ENCODE measurements at regions not wholly inside any gene's neighbourhood (a gene's known extent, or its start where the extent isn't known, plus 50 kb on each side); places are given as distances from the start of the nearest gene placed in this dataset.
"Not testable (repeated sequence)": the region's sequence is repeated elsewhere in the genome, so short reads cannot be mapped to it uniquely, and the experiment has no call there.

DNA sequence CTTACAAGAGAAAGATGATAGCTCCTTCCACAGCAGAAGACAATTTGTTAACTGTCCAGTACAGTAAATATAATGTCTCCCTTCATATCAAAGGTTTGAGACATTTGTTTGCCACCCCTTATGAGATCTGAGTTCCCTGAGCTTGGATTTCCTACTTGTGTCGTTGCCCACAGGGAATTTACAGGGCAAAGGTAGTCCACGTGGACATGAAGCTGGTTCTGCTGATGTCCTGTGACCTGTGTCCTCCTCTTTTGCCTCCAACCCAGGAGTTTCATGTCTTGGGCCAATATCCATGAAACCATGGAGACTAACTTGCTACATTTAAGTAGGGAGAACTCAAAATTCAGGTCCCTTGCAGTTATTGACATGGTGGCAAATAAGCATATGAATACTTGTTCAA is 172.2 kb upstream of the KCTD7 start:
- not testable (repeated sequence) for DNase-seq (ENCODE audit: low read depth in 1 of 2, low spot score in 1 of 2)

DNA sequence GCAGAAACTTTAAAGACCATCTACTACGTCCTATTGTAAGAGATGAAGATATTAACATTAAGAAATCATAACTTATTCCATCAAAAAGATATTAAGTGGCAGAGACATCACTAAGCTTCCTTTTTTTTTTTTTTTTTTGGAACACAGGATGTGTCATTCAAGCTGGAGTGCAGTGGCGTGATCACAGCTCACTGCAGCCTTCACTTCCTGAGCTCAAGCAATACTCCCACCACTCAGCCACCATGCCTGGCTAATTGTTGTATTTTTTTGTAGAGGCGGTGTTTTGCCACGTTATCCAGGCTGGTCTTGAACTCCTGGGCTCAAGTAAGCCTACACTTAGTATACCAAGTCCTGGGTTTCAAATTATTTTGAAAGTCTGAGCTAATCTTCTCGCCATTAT is 169.7 kb upstream of the KCTD7 start:
- DNase-seq (ENCODE audit: low read depth in 1 of 2, low spot score in 1 of 2), result not testable (repeated sequence)

DNA sequence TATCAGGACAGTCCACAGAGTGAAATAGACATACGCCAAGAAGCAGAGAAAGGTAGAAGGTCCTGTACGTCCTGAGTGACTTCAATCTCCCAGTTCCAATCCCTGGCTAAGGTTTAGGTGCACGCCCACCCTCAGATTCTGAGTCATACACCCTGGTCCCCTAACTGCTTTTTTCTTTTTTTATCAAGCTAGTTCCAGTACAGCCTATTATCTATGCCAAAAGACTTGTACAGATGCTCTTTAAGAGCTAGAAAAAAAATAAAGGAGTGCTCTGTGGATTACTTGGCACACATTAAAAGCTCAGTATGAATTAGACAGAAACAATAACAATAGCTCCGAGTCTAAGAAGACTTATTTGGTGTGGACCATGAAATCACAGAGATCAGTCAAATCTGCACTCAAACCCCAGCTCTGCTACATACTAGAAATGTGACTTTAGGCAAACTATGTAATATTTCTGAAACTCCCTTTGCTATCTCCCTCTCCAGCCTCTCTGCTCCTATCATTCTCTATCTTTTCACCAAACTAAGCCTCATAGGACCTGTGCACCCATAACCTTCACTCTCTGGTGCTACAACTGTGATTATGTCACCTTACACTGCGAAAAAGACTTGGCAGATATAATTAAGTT is 168.8 kb upstream of the KCTD7 start:
- DNase-seq (ENCODE audit: low read depth in 1 of 2, low spot score in 1 of 2), result not testable (repeated sequence)

DNA sequence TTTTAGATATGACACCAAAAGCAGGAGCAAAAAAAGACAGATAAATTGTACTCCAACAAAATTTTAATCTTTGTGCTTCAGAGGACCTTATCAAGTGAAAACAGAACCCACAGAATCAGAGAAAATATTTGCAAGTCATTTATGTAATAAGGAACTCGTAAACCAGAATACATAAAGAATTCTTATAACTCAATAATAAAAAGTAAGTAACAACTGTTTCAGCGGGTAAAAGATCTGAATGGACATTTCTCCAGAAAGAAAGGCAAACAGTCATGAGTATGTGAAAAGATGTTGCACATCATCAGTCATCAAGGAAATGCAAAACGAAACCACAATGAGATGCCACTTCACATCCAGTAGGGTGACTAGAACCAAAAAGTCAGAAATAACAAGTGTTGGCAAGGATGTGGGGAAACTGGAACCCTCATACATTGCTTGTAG is 167.7 kb upstream of the KCTD7 start:
- DNase-seq (ENCODE audit: low read depth in 1 of 2, low spot score in 1 of 2), result no peak

DNA sequence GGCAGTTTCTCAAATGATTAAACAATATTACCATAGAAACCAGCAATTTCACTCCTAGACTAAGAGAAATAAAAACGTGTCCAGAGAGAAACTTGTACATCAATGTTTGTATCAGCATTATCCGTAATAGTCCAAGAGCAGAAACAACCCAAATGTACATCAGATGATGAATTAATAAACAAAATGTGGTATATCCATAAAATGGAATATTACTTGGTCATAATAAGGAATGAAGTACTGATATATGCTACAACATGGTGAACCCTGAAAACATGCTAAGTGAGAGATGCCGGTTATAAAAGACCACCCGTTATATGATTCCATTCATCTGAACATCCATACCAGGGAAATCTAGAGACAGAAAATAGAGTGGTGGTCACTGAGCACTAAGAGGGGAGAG is 167.3 kb upstream of the KCTD7 start:
- DNase-seq (ENCODE audit: low read depth in 1 of 2, low spot score in 1 of 2), result not testable (repeated sequence)

DNA sequence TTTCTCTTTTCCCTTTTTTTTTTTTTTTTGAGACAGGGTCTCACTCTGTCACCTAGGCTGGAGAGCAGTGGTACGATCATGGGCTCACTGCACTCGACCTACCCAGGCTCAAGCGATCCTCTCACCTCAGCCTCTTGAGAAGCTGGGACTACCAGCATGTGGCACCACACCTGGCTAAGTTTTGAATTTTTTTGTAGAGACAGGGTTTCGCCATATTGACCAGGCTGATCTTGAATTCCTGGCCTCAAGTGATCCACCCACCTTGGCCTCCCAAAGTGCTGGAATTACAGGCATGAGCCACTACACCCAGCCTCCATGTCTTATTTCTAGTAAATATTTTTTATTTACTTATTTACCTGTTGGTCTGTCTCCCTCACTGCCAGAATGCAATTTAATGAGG is 165.8 kb upstream of the KCTD7 start:
- not testable (repeated sequence) for DNase-seq (ENCODE audit: low read depth in 1 of 2, low spot score in 1 of 2)

DNA sequence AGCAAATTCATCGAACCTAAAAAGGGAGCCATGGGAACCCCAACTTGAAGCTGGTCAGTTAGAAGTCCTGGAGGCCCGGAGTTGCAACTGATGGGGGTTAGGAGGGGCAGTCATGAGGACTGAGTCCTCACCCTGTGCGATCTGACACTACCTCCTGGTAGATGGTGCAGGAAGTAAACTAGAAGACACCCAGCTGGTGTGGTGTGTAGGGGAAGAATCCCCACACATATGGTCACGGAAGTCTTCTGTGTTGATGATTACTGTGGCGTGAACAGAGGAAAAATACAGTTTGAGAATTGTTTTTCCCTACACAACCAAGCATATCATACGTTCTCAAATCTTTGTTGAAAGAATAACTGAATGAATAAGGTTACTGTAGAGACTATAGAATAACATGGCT is 164.6 kb upstream of the KCTD7 start:
- no peak for DNase-seq (ENCODE audit: low read depth in 1 of 2, low spot score in 1 of 2)

DNA sequence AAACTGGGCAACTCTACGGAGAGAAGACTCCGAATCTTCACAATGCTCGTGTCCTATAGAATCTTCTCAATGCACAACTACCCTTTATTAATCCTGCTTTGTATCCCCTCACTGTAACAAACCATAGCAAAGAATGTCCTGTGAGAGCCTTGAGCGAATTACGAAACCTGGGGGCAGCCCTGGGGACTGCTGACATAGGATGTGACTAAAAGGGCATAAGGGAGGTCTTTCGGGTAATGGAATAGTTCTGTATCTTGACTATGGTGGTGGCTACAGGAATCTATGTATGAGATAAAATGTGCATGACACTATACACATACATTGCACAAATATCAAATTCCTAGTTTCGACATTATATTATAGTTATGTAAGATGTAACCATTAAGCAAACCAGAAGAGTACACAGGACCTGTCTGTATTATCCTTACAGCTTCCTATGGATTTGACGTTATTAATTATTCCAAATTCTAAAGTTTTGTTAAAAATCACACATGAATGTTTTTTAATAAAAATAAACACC is 162.5 kb upstream of the KCTD7 start:
- no peak for DNase-seq (ENCODE audit: low read depth in 1 of 2, low spot score in 1 of 2)

DNA sequence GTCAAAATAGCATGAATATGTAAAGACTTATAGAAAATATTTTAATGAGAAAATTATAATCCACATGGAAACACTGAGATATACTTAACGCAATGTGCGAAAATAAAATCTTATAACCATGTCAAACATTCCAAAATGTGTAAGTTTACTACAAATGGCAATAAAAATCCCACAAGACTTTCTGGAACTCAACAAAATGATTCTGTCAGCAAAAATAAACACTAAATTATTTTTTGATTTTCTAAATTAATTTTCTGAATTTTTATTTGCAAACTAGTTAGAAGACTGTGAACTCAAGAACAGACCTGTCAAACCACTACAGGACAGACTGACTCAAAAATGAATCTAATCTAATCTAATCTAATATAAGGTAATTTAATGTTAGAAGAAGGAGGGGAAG is 160.8 kb upstream of the KCTD7 start:
- no peak for DNase-seq (ENCODE audit: low read depth in 1 of 2, low spot score in 1 of 2)

DNA sequence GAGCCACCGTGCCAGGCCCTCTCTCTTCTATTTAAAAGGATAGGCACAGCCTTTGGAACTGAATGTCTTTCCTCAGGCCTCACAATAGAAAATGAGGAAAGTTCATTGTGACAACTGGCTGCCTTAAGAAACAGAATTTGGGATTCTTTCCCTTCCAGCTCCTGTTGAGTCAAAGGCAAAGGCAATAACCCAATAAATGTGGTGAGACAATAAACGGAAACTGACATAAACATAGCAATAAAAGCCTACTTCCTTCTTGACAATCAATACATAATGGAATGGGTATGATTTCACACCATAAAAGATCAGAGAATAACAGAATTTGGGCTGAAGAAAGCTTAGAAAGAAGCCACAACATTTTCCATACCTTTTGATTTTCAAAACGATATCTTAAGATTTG is 155.6 kb upstream of the KCTD7 start:
- DNase-seq (ENCODE audit: low read depth in 1 of 2, low spot score in 1 of 2), result not testable (repeated sequence)

DNA sequence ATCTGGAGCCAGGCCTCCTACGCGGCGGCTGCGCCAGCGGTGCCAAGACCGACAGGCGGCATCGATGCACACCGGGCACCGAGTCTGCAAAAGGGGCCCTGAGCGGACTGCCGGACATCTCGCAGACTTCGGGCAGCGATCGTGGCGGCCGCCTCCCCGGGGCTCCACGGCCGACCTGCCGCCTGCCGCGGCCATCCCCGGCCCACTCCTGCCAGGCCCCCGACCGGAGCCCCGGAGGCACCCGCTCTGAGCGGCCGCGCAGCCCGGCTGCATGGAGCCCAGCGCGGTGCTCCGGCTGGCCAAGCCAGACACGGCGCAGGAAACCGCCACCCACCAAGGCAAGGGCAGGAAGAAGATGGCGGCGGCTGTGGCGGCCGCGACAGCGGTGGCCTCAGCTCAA is 154.2 kb upstream of the KCTD7 start:
- DNase-seq (ENCODE audit: low read depth in 1 of 2, low spot score in 1 of 2), result no peak

DNA sequence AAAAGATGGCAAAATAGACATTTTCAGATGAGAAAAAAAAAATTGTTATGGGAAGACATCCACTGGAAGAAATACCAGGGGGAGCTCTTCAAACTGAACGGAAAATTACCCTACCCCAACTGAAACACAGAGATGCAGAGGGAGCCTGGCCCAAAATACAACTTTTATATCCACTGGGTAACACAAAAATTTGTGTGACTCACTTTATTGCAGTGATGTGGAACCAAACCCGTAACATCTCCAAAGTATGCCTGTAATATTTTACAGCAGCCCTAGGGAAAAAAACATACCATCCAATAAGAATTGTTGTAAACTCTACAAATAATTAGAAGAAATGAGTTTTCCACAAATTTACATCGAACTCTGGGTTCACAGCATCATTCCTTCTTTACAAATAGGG is 152.6 kb upstream of the KCTD7 start:
- not testable (repeated sequence) for DNase-seq (ENCODE audit: low read depth in 1 of 2, low spot score in 1 of 2)

DNA sequence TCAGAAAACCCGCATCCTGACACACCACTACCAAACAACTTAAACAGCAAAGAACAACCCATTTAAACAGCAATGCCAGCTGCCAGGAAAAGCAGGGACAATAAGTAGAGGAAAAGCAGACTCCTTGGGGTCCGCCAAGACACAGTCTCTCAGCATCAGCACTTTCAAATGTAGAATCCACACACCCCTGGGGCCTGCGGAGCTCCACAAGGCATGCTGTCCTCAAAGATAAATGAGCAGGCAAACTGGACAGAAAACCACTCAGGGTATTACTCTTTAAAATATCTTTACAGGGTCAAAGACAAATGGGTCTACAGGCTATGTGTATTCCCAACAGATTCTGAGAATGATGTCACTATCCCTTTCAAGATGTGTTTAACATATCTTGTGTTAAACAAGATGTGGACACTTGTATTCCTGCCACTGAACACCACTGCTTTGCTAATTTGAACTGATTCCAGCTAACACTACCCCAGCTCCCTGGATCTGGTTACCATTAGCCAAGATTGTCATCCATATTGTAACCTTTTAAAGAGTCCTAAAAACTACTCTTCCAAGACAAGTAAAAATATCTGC is 150.8 kb upstream of the KCTD7 start:
- DNase-seq (ENCODE audit: low read depth in 1 of 2, low spot score in 1 of 2), result not testable (repeated sequence)

DNA sequence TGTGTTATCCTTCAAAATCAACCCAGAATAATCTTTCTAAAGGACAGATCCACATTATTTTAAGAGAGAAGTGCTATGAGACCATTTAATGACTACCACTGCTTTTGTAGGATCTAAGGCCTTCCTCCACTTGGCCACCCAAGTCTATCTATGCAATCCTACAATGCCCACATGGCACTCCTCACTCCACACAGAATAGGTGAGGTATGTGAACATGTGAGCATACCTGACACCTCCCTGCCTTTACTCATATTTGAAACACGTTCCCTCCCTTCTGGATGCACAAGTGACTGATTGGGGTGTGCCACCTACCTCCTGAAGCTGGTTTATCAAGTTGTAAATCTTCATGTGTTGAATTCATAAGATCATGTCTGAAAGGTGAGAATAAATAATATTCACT is 147.5 kb upstream of the KCTD7 start:
- DNase-seq (ENCODE audit: low read depth in 1 of 2, low spot score in 1 of 2), result not testable (repeated sequence)

DNA sequence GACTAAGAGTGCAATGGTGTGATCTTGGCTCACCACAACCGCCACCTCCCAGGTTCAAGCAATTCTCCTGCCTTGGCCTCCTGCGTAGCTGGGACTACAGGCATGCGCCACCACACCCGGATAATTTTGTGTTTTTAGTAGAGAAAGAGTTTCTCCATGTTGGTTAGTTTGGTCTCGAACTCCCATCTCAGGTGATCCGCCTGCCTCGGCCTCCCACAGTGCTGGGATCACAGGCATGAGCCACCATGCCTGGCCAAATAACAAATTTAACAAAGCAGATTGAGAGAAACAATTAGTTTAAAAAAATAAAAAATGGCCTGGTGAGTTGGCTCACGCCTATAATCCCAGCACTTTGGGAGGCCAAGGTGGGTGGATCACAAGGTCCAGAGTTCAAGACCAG is 139.6 kb upstream of the KCTD7 start:
- not testable (repeated sequence) for DNase-seq (ENCODE audit: low read depth in 1 of 2, low spot score in 1 of 2)

DNA sequence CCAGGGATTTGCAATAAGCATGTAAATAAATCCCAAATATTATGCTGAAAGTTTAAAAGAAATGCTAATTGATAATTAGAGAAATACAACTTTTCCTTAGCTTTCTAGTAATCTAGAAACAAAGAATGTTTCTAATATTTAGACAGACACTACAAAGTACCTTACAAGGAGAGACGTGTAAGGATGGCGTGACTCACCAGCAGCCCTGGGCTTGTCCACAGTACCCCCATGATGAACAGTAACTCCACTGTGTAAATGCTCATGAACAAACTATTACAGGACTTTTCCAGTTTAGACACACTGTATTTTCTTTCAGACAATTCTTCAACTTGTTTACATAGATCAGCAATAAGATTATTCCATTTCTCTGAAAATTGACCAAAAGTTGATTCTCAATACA is 138.9 kb upstream of the KCTD7 start:
- DNase-seq (ENCODE audit: low read depth in 1 of 2, low spot score in 1 of 2), result not testable (repeated sequence)

DNA sequence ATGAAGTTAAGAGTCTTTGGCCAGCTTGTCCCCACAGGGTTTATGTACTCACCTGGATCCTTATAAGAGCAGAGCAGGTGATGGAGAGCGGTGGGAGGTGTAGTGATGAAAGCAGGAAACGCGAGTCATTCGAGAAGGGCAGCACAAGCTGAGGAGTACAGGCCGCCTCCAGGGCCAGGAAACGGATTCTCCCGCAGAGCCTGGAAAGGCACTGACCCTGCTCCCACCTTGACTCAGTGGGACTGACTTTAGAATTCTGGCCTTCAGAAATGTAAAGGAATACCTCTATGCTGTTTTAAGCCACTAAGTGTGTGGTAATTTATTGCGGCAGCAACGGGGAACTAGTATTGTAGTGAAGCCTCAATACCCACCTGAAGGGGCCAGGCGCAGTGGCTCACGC is 137.7 kb upstream of the KCTD7 start:
- not testable (repeated sequence) for DNase-seq (ENCODE audit: low read depth in 1 of 2, low spot score in 1 of 2)

DNA sequence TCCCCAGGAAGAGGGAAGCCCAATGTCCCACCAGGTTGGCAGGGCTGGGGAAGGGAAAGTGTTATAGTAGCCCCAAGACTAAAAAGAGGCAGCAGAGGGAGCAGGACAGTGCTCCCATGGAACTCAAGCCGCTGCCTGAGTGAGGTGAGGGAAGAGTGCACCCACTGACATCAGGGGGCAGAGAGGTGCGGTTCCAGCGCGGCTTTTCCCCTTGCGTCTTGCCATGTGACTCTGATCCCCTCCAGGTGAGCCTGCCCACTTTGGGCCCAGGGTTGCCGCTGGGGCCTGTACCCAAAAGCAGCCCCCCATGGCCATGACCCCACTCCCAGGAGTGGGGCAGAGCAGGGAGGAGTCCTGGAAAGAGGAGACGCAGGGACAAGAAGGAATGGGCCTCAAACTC is 136.3 kb upstream of the KCTD7 start:
- not testable (repeated sequence) for DNase-seq (ENCODE audit: low read depth in 1 of 2, low spot score in 1 of 2)

DNA sequence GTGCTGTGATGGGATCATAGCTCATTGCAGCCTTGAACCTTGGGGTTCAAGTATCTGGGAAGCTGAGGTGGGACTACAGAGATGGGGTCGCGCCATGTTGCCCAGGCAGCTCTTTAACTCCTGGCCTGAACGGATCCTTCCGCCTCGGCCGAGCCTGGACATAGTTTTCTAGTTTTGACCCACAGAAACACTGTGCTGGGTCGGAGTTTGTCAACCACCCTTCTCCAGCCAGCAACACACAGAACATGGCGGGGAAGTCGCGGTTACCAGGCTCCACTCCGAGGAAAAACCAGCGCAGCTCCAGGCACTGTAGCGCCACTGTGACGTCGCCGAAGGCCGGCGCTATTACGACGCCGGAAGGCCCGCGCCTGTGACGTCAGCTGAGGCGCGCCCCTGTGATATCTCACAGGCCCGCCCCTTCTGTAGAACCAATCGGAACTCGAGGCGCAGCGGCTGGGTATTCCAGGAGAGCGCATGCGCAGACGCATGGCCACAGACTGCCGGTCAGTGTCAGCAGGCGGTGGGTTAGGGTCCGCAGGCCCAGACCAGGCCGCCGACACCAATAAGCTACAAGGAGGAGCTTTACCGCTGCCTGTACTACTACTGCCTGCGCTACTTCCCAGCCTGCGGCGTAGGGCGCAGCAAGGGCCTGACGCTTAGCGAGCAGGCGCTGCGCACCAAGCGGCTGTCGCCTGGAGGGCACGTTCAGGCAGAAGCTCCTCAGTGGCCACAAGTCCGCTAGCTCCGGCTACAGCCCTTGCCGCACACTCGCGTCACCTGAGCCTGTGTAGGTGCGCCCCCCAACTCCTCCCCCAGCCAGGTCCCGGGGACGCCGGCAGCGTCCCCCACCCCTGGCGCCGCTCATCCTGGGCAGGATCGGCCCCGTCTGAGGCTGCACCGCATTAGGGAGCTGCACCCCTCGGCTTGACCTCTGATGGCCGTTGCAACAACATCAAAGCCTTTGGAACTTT is 135.2 kb upstream of the KCTD7 start:
- DNase-seq (ENCODE audit: low read depth in 1 of 2, low spot score in 1 of 2), result peak; percentile 90 to 96

DNA sequence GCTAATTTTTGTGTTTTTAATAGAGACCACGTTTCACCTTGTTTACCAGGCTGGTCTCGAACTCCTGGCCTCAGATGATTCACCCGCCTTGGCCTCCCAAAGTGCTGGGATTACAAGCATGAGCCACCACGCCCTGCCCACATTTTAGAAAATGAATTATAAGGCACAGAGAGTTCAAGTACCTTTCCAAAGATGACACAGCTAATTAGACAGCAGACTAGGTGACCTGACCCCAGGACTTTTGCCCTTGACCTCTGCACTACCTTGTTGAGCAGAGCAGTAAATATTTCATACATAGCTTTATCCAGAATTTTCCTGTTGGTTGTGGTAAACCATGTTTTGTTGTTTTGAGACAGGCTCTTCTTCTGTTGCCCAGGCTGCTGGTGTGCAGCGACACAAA is 131.3 kb upstream of the KCTD7 start:
- DNase-seq (ENCODE audit: low read depth in 1 of 2, low spot score in 1 of 2), result no peak

DNA sequence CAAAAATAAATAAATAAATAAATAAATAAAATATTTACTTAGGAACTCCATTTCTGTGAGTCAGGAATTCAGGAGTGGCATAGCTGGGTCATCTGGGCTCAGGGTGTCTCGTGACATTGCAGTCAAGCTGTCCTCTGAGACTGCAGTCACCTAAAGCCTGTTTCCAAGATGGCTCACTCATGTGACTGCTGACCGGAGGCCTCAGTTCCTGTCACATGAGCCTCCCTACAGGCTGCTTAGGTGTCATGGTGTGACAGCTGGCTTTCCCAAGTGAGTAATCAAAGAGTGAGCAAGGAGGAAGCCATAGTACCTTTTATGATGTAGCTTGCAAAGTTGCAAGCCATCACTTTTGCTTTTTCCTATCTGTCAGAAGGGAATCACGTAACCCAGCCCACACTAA is 128.6 kb upstream of the KCTD7 start:
- no peak for DNase-seq (ENCODE audit: low read depth in 1 of 2, low spot score in 1 of 2)
